ENCODE measurements at regions not wholly inside any gene's neighbourhood (a gene's known extent, or its start where the extent isn't known, plus 50 kb on each side); places are given as distances from the start of the nearest gene placed in this dataset.

DNA sequence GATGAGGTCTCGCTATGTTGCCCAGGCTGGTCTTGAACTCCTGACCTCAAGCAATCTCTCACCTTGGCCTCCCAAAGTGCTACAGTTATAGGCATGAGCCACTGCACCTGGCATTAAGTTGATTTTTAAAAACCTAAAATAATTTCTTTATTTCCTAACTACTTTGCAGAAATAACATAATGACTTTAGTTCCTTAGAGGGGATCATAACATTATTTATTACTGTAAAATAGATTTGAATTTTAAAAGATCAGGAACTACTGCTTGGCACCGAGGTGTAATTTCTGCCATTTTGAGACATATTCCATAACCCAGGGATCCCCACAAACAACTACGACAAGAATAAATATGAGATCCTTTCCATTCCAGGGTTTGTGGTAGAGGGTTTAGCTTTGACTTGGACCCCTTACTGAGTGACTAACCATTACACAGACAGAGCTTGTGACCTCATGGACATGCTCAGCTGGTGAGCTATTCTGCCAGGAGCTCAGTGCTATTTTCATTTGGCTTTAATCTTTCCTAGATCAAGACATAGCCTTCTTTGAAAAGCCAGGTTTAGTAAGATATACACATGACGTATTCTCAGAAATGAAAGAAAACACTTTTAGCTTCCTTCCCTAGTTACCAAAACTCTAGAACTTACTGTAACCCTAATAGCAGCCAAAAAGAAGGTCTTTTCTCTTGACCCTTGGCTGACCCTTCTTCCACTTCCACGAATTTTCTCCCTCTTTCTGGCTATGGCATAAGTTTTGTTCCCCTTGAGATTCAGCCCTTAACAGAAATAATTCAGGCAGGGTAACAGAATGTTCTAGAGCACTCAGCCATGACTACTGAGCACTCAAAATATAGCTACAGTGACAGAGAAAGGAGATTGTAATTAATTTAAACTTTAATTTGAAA is 75.1 kb upstream of the NUDT4 start (continued):
- TF ChIP-seq, protein P1, sequence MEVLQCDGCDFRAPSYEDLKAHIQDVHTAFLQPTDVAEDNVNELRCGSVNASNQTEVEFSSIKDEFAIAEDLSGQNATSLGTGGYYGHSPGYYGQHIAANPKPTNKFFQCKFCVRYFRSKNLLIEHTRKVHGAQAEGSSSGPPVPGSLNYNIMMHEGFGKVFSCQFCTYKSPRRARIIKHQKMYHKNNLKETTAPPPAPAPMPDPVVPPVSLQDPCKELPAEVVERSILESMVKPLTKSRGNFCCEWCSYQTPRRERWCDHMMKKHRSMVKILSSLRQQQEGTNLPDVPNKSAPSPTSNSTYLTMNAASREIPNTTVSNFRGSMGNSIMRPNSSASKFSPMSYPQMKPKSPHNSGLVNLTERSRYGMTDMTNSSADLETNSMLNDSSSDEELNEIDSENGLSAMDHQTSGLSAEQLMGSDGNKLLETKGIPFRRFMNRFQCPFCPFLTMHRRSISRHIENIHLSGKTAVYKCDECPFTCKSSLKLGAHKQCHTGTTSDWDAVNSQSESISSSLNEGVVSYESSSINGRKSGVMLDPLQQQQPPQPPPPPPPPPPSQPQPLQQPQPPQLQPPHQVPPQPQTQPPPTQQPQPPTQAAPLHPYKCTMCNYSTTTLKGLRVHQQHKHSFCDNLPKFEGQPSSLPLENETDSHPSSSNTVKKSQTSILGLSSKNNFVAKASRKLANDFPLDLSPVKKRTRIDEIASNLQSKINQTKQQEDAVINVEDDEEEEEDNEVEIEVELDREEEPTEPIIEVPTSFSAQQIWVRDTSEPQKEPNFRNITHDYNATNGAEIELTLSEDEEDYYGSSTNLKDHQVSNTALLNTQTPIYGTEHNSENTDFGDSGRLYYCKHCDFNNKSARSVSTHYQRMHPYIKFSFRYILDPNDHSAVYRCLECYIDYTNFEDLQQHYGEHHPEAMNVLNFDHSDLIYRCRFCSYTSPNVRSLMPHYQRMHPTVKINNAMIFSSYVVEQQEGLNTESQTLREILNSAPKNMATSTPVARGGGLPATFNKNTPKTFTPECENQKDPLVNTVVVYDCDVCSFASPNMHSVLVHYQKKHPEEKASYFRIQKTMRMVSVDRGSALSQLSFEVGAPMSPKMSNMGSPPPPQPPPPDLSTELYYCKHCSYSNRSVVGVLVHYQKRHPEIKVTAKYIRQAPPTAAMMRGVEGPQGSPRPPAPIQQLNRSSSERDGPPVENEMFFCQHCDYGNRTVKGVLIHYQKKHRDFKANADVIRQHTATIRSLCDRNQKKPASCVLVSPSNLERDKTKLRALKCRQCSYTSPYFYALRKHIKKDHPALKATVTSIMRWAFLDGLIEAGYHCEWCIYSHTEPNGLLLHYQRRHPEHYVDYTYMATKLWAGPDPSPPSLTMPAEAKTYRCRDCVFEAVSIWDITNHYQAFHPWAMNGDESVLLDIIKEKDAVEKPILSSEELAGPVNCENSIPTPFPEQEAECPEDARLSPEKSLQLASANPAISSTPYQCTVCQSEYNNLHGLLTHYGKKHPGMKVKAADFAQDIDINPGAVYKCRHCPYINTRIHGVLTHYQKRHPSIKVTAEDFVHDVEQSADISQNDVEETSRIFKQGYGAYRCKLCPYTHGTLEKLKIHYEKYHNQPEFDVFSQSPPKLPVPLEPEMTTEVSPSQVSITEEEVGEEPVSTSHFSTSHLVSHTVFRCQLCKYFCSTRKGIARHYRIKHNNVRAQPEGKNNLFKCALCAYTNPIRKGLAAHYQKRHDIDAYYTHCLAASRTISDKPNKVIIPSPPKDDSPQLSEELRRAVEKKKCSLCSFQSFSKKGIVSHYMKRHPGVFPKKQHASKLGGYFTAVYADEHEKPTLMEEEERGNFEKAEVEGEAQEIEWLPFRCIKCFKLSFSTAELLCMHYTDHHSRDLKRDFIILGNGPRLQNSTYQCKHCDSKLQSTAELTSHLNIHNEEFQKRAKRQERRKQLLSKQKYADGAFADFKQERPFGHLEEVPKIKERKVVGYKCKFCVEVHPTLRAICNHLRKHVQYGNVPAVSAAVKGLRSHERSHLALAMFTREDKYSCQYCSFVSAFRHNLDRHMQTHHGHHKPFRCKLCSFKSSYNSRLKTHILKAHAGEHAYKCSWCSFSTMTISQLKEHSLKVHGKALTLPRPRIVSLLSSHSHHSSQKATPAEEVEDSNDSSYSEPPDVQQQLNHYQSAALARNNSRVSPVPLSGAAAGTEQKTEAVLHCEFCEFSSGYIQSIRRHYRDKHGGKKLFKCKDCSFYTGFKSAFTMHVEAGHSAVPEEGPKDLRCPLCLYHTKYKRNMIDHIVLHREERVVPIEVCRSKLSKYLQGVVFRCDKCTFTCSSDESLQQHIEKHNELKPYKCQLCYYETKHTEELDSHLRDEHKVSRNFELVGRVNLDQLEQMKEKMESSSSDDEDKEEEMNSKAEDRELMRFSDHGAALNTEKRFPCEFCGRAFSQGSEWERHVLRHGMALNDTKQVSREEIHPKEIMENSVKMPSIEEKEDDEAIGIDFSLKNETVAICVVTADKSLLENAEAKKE (CRISPR knock-in tag; IDR thresholded peaks at IDR 0.05), result no peak

DNA sequence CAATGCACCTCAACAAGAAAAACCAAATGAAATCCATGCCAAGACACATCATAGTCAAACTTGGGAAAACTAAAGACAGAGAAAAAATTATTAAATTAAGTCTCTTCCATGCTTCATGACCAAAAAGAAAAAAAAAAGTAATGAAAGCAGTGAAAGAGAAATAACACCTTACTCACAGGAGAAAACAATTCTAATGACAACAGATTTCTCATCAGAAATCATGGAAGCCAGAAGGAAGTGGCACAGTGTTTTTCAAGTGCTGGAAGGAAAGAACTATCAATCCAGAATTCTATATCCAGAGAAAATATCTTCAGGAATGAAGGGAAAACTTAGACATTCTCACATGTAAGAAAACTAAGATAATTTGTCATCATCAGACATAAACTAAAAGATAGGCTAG is 71.1 kb upstream of the NUDT4 start:
- H3K4me1 ChIP-seq (ENCODE audit: insufficient read depth), result no peaks in the 10 kb centered on the region
- H3K27me3 ChIP-seq (ENCODE audit: insufficient read depth), result no peaks in the 10 kb centered on the region
- no peak overlapping the region for H3K4me2 ChIP-seq
- H3K79me2 ChIP-seq (replicated peaks; ENCODE audit: insufficient read depth), result no peaks in the 10 kb centered on the region
- Mint-ChIP-seq H3K4me3 (no peak overlapping the region), H3K36me3 (ENCODE audit: low read depth) (no peaks in the 10 kb centered on the region; the same call in 2 of the 3 replicates), H3K9me3 (peaks cover 7% of the 10 kb centered on the region; the same call in 2 of the 3 replicates), H3K27me3 (ENCODE audit: insufficient read depth, low read depth, poor library complexity) (no peaks in the 10 kb centered on the region), H3K4me1 (no peaks in the 10 kb centered on the region), H3K27ac (no peak overlapping the region)
- no peak for DNase-seq (ENCODE audit: low spot score)
- H3K4me3 ChIP-seq, result no peak overlapping the region
- ATAC-seq, result no peak
- no peaks in the 10 kb centered on the region for H3F3A ChIP-seq (replicated peaks; ENCODE audit: low read depth)
- no peaks in the 10 kb centered on the region for H3K9me2 ChIP-seq (ENCODE audit: insufficient read depth)
- H4K20me1 ChIP-seq (replicated peaks; ENCODE audit: insufficient read depth), result no peaks in the 10 kb centered on the region
- no peak overlapping the region for H3K27ac ChIP-seq (ENCODE audit: low read depth)
- H3K36me3 ChIP-seq (ENCODE audit: insufficient read depth), result no peaks in the 10 kb centered on the region
- H2AFZ ChIP-seq, result no peak overlapping the region
- TF ChIP-seq, protein P2, sequence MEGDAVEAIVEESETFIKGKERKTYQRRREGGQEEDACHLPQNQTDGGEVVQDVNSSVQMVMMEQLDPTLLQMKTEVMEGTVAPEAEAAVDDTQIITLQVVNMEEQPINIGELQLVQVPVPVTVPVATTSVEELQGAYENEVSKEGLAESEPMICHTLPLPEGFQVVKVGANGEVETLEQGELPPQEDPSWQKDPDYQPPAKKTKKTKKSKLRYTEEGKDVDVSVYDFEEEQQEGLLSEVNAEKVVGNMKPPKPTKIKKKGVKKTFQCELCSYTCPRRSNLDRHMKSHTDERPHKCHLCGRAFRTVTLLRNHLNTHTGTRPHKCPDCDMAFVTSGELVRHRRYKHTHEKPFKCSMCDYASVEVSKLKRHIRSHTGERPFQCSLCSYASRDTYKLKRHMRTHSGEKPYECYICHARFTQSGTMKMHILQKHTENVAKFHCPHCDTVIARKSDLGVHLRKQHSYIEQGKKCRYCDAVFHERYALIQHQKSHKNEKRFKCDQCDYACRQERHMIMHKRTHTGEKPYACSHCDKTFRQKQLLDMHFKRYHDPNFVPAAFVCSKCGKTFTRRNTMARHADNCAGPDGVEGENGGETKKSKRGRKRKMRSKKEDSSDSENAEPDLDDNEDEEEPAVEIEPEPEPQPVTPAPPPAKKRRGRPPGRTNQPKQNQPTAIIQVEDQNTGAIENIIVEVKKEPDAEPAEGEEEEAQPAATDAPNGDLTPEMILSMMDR (conservative IDR thresholded peaks at IDR 0.05; ENCODE audit: low read depth in 2 of 2), result no peak
- TF ChIP-seq, protein P3, sequence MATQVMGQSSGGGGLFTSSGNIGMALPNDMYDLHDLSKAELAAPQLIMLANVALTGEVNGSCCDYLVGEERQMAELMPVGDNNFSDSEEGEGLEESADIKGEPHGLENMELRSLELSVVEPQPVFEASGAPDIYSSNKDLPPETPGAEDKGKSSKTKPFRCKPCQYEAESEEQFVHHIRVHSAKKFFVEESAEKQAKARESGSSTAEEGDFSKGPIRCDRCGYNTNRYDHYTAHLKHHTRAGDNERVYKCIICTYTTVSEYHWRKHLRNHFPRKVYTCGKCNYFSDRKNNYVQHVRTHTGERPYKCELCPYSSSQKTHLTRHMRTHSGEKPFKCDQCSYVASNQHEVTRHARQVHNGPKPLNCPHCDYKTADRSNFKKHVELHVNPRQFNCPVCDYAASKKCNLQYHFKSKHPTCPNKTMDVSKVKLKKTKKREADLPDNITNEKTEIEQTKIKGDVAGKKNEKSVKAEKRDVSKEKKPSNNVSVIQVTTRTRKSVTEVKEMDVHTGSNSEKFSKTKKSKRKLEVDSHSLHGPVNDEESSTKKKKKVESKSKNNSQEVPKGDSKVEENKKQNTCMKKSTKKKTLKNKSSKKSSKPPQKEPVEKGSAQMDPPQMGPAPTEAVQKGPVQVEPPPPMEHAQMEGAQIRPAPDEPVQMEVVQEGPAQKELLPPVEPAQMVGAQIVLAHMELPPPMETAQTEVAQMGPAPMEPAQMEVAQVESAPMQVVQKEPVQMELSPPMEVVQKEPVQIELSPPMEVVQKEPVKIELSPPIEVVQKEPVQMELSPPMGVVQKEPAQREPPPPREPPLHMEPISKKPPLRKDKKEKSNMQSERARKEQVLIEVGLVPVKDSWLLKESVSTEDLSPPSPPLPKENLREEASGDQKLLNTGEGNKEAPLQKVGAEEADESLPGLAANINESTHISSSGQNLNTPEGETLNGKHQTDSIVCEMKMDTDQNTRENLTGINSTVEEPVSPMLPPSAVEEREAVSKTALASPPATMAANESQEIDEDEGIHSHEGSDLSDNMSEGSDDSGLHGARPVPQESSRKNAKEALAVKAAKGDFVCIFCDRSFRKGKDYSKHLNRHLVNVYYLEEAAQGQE (IDR thresholded peaks at IDR 0.05; ENCODE audit: unreplicated experiment), result no peak
- TF ChIP-seq EZH2phosphoT487 (IDR thresholded peaks at IDR 0.05; ENCODE audit: unreplicated experiment), result no peak
- no peak for TF ChIP-seq EZH2 (IDR thresholded peaks at IDR 0.05; ENCODE audit: low read depth, unreplicated experiment)
- TF ChIP-seq CREB1 (CRISPR knock-in tag; IDR thresholded peaks at IDR 0.05; ENCODE audit: low read depth), result no peak
- TF ChIP-seq, protein P4, sequence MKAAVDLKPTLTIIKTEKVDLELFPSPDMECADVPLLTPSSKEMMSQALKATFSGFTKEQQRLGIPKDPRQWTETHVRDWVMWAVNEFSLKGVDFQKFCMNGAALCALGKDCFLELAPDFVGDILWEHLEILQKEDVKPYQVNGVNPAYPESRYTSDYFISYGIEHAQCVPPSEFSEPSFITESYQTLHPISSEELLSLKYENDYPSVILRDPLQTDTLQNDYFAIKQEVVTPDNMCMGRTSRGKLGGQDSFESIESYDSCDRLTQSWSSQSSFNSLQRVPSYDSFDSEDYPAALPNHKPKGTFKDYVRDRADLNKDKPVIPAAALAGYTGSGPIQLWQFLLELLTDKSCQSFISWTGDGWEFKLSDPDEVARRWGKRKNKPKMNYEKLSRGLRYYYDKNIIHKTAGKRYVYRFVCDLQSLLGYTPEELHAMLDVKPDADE (IDR thresholded peaks at IDR 0.05), result no peak
- no peak for TF ChIP-seq STAT1 (IDR thresholded peaks at IDR 0.05; ENCODE audit: unreplicated experiment)
- no peak for TF ChIP-seq NANOG (IDR thresholded peaks at IDR 0.05; ENCODE audit: borderline replicate concordance)
- TF ChIP-seq JUNB (IDR thresholded peaks at IDR 0.05; ENCODE audit: unreplicated experiment), result no peak
- no peak for TF ChIP-seq ZNF331 (CRISPR knock-in tag; IDR thresholded peaks at IDR 0.05; ENCODE audit: low read depth)
- TF ChIP-seq POLR2AphosphoS5 (IDR thresholded peaks at IDR 0.05; ENCODE audit: low read depth), result no peak
